Transverse colon (tissue), 4 donors: ENCODE measurements at regions not wholly inside any gene's neighbourhood (a gene's known extent, or its start where the extent isn't known, plus 50 kb on each side); places are given as distances from the start of the nearest gene placed in this dataset.

ENCODE experiments used
- CTCF ChIP-seq, 5 experiments: fragments of 200-600 bp in 3 of 5; fragments of 450-650 bp in 2 of 5; sonication (generic) in 3 of 5; IDR thresholded peaks; 1 replicate in 2 of 5; 2 replicates in 3 of 5; pipeline ENCODE4 v1.5.1; 2016 to 2017; ENCODE audit warnings: antibody characterized with exemption in 5 of 5, inconsistent platforms in 3 of 5, mild to moderate bottlenecking in 2 of 5, moderate library complexity in 1 of 5
- EP300 ChIP-seq: sonication (generic); formaldehyde crosslinking; IDR thresholded peaks from one replicate; pipeline ENCODE4 v1.6.1; 2017; ENCODE audit warnings: antibody characterized with exemption, low read depth
- POLR2A ChIP-seq: fragments of 450-650 bp; IDR thresholded peaks from one replicate; pipeline ENCODE4 v1.6.1; 2016; ENCODE audit warnings: antibody characterized with exemption, mild to moderate bottlenecking, moderate library complexity
- POLR2AphosphoS5 ChIP-seq, 3 donors: sonication (generic); formaldehyde crosslinking; IDR thresholded peaks; one replicate each; pipeline ENCODE4 v1.6.1; 2016; ENCODE audit warnings: antibody characterized with exemption in 3 of 3

GRCh38 chr6:122558080-122558479, 52.1 kb upstream of the PKIB start:
- TF ChIP-seq EP300 (no peak), CTCF (IDR thresholded peaks at IDR 0.05) (no peak), POLR2AphosphoS5 (IDR thresholded peaks at IDR 0.05) (no peak), POLR2A (no peak)
